ENCODE measurements at regions not wholly inside any gene's neighbourhood (a gene's known extent, or its start where the extent isn't known, plus 50 kb on each side); places are given as distances from the start of the nearest gene placed in this dataset.

- Mint-ChIP-seq H3K9me3 (peaks cover 7% of the 10 kb centered on the region), H3K4me1 (no peaks in the 10 kb centered on the region), H3K36me3 (ENCODE audit: low read depth) (peaks cover 9% of the 10 kb centered on the region; the same call in 2 of the 3 replicates), H3K27me3 (ENCODE audit: insufficient read depth, low read depth, poor library complexity) (no peaks in the 10 kb centered on the region), H3K27ac (no peak overlapping the region), H3K4me3 (no peak overlapping the region)
- Histone ChIP-seq H3K27ac (ENCODE audit: low read depth) (no peak overlapping the region), H3K4me2 (no peak overlapping the region), H3K9me2 (ENCODE audit: insufficient read depth) (peaks cover 14% of the 10 kb centered on the region), H3K4me1 (ENCODE audit: insufficient read depth) (no peaks in the 10 kb centered on the region), H4K20me1 (replicated peaks; ENCODE audit: insufficient read depth) (no peaks in the 10 kb centered on the region), H3F3A (replicated peaks; ENCODE audit: low read depth) (no peaks in the 10 kb centered on the region), H3K27me3 (ENCODE audit: insufficient read depth) (no peaks in the 10 kb centered on the region), H3K36me3 (ENCODE audit: insufficient read depth) (no peaks in the 10 kb centered on the region), H3K79me2 (replicated peaks; ENCODE audit: insufficient read depth) (no peaks in the 10 kb centered on the region), H3K4me3 (no peak overlapping the region), H2AFZ (no peak overlapping the region)
- DNase-seq (ENCODE audit: low spot score): no peak
- no peak for ATAC-seq
- TF ChIP-seq EZH2 (IDR thresholded peaks at IDR 0.05; ENCODE audit: low read depth, unreplicated experiment) (no peak), POLR2AphosphoS5 (IDR thresholded peaks at IDR 0.05; ENCODE audit: low read depth) (no peak), CTCF (conservative IDR thresholded peaks at IDR 0.05; ENCODE audit: low read depth in 2 of 2) (no peak), NANOG (IDR thresholded peaks at IDR 0.05; ENCODE audit: borderline replicate concordance) (no peak), REST (IDR thresholded peaks at IDR 0.05; ENCODE audit: unreplicated experiment) (no peak), ZNF331 (CRISPR knock-in tag; IDR thresholded peaks at IDR 0.05; ENCODE audit: low read depth) (no peak), CREB1 (CRISPR knock-in tag; IDR thresholded peaks at IDR 0.05; ENCODE audit: low read depth) (no peak), ZNF114 (CRISPR knock-in tag; IDR thresholded peaks at IDR 0.05) (no peak), JUNB (IDR thresholded peaks at IDR 0.05; ENCODE audit: unreplicated experiment) (no peak), ZNF462 (CRISPR knock-in tag; IDR thresholded peaks at IDR 0.05) (no peak)
Observed at GRCh38 chr5:116872986-116873385, 298.4 kb upstream of the SEMA6A start.

Data from GM23338 (cell line).